Motor neuron (in vitro differentiated cells): ENCODE measurements at regions not wholly inside any gene's neighbourhood (a gene's known extent, or its start where the extent isn't known, plus 50 kb on each side); places are given as distances from the start of the nearest gene placed in this dataset.

Source experiments
- ATAC-seq, 8 experiments: fragments of 200-7000 bp; cut with Tn5 transposase; replicated peaks in 6 of 8; 2 replicates each; pipeline ENCODE4 v1.8.0; 2021; ENCODE audit warnings: mild to moderate bottlenecking in 8 of 8, moderate library complexity in 8 of 8
- H3K27ac ChIP-seq, 2 donors: fragments of 250-450 bp; sonication (Bioruptor Pico); 2 replicates each; pipeline ENCODE4 v1.9.0; 2021; ENCODE audit warnings: antibody characterized with exemption in 2 of 2, mild to moderate bottlenecking in 2 of 2, moderate library complexity in 1 of 2
- H3K4me1 ChIP-seq, 2 donors: fragments of 250-450 bp; sonication (Bioruptor Pico); replicated peaks in 1 of 2; 2 replicates each; pipeline ENCODE4 v1.6.1; 2021; ENCODE audit warnings: antibody characterized with exemption in 2 of 2, mild to moderate bottlenecking in 2 of 2, moderate library complexity in 1 of 2
- H3K4me3 ChIP-seq, 5 donors: fragments of 250-450 bp; sonication (Bioruptor Pico); 2 replicates each; pipeline ENCODE4 v1.9.0; 2021; ENCODE audit warnings: antibody characterized with exemption in 5 of 5, mild to moderate bottlenecking in 5 of 5, moderate library complexity in 4 of 5
- WGBS, 10 experiments: fragments of 450-650 bp; shearing (Covaris generic); methylation state at CpG; one replicate each; pipeline ENCODE4 v1.0.0; 2022; 5-methylcytosine and 5-hydroxymethylcytosine counted together
- in situ Hi-C, 9 experiments: fragments of 400-800 bp; cut with MboI; loops; one replicate each; pipeline ENCODE4 v1.15.0; 2021; ENCODE audit warnings: low sequenced_read_pairs in 9 of 9, low pct_unique_long_range_greater_than_20kb in 2 of 9; ENCODE audit not compliant: unreplicated experiment in 9 of 9

GRCh38 chr6:156031516-156031915 is 575.9 kb upstream of the NOX3 start:
- in situ Hi-C loops: no loop called here
- H3K4me3 ChIP-seq: no peak overlapping the region
- WGBS, 10 experiments: 0 to 60% methylated on average over 1 of the region's 1 CpG; no CpG with 5 or more reads in 8 of the 10 experiments
- no peak overlapping the region for H3K27ac ChIP-seq
- ATAC-seq: no peak
- H3K4me1 ChIP-seq: peaks cover 0 to 3% of the 10 kb centered on the region in 2 donors

- no peak for ATAC-seq
- 75 to 100% (median 97%) methylated on average over 1 to 2 of the region's 2 CpGs for WGBS, 10 experiments
- in situ Hi-C loops: no loop called here
Measured at GRCh38 chr6:156030053-156030452, 574.4 kb upstream of the NOX3 start.

GRCh38 chr6:156029286-156029985 is 573.8 kb upstream of the NOX3 start:
- WGBS, 10 experiments: 38 to 97% (median 85%) methylated on average over 2 to 9 of the region's 13 CpGs
- in situ Hi-C loops: no loop called here

More at GRCh38 chr6:156030053-156030452, 574.4 kb upstream of the NOX3 start:
- Histone ChIP-seq H3K4me3 (no peak overlapping the region), H3K4me1 (peaks cover 0 to 3% of the 10 kb centered on the region in 2 donors), H3K27ac (no peak overlapping the region)

GRCh38 chr6:156028335-156029131 is 572.9 kb upstream of the NOX3 start:
- peaks cover 0 to 3% of the 10 kb centered on the region in 2 donors for H3K4me1 ChIP-seq
- ATAC-seq: peak in 6 of 8 experiments; percentile 45 to 96 (median 68)
- in situ Hi-C loops: no loop called here
- 9 to 89% (median 64%) methylated on average over 1 to 14 of the region's 15 CpGs for WGBS, 10 experiments
- H3K4me3 ChIP-seq: no peak overlapping the region
- H3K27ac ChIP-seq: no peak overlapping the region

More at GRCh38 chr6:156029286-156029985, 573.8 kb upstream of the NOX3 start:
- peaks cover 0 to 3% of the 10 kb centered on the region in 2 donors for H3K4me1 ChIP-seq
- H3K27ac ChIP-seq: no peak overlapping the region
- H3K4me3 ChIP-seq: no peak overlapping the region
- no peak for ATAC-seq

GRCh38 chr6:156027248-156027626 is 571.6 kb upstream of the NOX3 start:
- in situ Hi-C loops: no loop called here

GRCh38 chr6:156026486-156027247 is 571.0 kb upstream of the NOX3 start:
- 0 to 100% (median 51%) methylated on average over 1 to 4 of the region's 4 CpGs; no CpG with 5 or more reads in 2 of the 10 experiments for WGBS, 10 experiments
- Histone ChIP-seq H3K4me1 (peaks cover 0 to 3% of the 10 kb centered on the region in 2 donors), H3K27ac (no peak overlapping the region), H3K4me3 (no peak overlapping the region)
- in situ Hi-C loops: no loop called here
- ATAC-seq: no peak

More at GRCh38 chr6:156027248-156027626, 571.6 kb upstream of the NOX3 start:
- no peak for ATAC-seq
- Histone ChIP-seq H3K27ac (no peak overlapping the region), H3K4me3 (no peak overlapping the region), H3K4me1 (peaks cover 0 to 3% of the 10 kb centered on the region in 2 donors)
- 25 to 100% (median 75%) methylated on average over 1 to 3 of the region's 3 CpGs; no CpG with 5 or more reads in 2 of the 10 experiments for WGBS, 10 experiments

- Histone ChIP-seq H3K27ac (no peak overlapping the region), H3K4me1 (peaks cover 0 to 3% of the 10 kb centered on the region in 2 donors), H3K4me3 (no peak overlapping the region)
- no peak for ATAC-seq
- WGBS, 10 experiments: 69 to 96% (median 86%) methylated on average over 4 to 5 of the region's 5 CpGs
- in situ Hi-C loops: no loop called here
Measured at GRCh38 chr6:156024339-156024738, 568.7 kb upstream of the NOX3 start.

- 39 to 100% (median 90%) methylated on average over 1 to 6 of the region's 6 CpGs for WGBS, 10 experiments
- ATAC-seq: peak in 1 of 8 experiments; percentile 28
- Histone ChIP-seq H3K4me3 (no peak overlapping the region), H3K4me1 (no peaks in the 10 kb centered on the region), H3K27ac (no peak overlapping the region)
- in situ Hi-C loops: no loop called here
Measured at GRCh38 chr6:156021746-156022396, 566.2 kb upstream of the NOX3 start.

- 0 to 100% (median 80%) methylated on average over 1 to 3 of the region's 3 CpGs; no CpG with 5 or more reads in 1 of the 10 experiments for WGBS, 10 experiments
- Histone ChIP-seq H3K4me1 (no peaks in the 10 kb centered on the region), H3K27ac (no peak overlapping the region), H3K4me3 (no peak overlapping the region)
- in situ Hi-C loops: no loop called here
- peak in 1 of 8 experiments; percentile 29 for ATAC-seq
Measured at GRCh38 chr6:156017838-156018237, 562.2 kb upstream of the NOX3 start.

GRCh38 chr6:156016186-156016976 is 560.7 kb upstream of the NOX3 start:
- no peak for ATAC-seq
- Histone ChIP-seq H3K4me1 (no peaks in the 10 kb centered on the region), H3K4me3 (no peak overlapping the region), H3K27ac (no peak overlapping the region)
- in situ Hi-C loops: no loop called here
- 38 to 96% (median 86%) methylated on average over 3 to 7 of the region's 7 CpGs for WGBS, 10 experiments

- 0 to 100% (median 71%) methylated on average over 1 to 4 of the region's 4 CpGs; no CpG with 5 or more reads in 3 of the 10 experiments for WGBS, 10 experiments
- peak in 3 of 8 experiments; percentile 33 to 64 (median 45) for ATAC-seq
- in situ Hi-C loops: no loop called here
- no peak overlapping the region for H3K27ac ChIP-seq
- no peaks in the 10 kb centered on the region for H3K4me1 ChIP-seq
- H3K4me3 ChIP-seq: no peak overlapping the region
Measured at GRCh38 chr6:156013155-156013554, 557.5 kb upstream of the NOX3 start.

- H3K27ac ChIP-seq: no peak overlapping the region
- no peaks in the 10 kb centered on the region for H3K4me1 ChIP-seq
- 0 to 100% (median 84%) methylated on average over 1 of the region's 1 CpG; no CpG with 5 or more reads in 2 of the 10 experiments for WGBS, 10 experiments
- peak in 1 of 8 experiments; percentile 67 for ATAC-seq
- H3K4me3 ChIP-seq: no peak overlapping the region
- in situ Hi-C loops: no loop called here
Measured at GRCh38 chr6:156009656-156010055, 554.0 kb upstream of the NOX3 start.
